DND-41 (cell line): ENCODE measurements at regions not wholly inside any gene's neighbourhood (a gene's known extent, or its start where the extent isn't known, plus 50 kb on each side); places are given as distances from the start of the nearest gene placed in this dataset.

Source experiments
- ATAC-seq: fragments of 200-7000 bp; cut with Tn5 transposase; 3 replicates; pipeline ENCODE4 v1.9.1; 2021; ENCODE audit warnings: low read depth; ENCODE audit not compliant: insufficient read depth
- DNase-seq: peaks from one replicate; pipeline ENCODE4 v3.0.0-alpha.2; 2020
- H2AFZ ChIP-seq: 2 replicates; pipeline ENCODE4 v1.6.0; 2012; ENCODE audit warnings: low read depth, low read length
- H3K27ac ChIP-seq: 2 replicates; pipeline ENCODE4 v1.5.1; 2012; ENCODE audit warnings: low read length, inconsistent platforms
- H3K27me3 ChIP-seq: fragments of 200-600 bp; sonication (generic); 2 replicates; pipeline ENCODE4 v1.6.0; 2012; ENCODE audit warnings: low read length, mild to moderate bottlenecking, inconsistent platforms; ENCODE audit not compliant: insufficient read depth, poor library complexity
- H3K36me3 ChIP-seq: 2 replicates; pipeline ENCODE4 v1.5.1; 2012; ENCODE audit warnings: low read length, inconsistent platforms; ENCODE audit not compliant: insufficient read depth
- H3K4me1 ChIP-seq: 2 replicates; pipeline ENCODE4 v1.5.1; 2012; ENCODE audit warnings: mild to moderate bottlenecking, low read length; ENCODE audit not compliant: insufficient read depth
- H3K4me2 ChIP-seq: 2 replicates; pipeline ENCODE4 v1.6.0; 2012; ENCODE audit warnings: mild to moderate bottlenecking, moderate library complexity, low read length, inconsistent platforms; ENCODE audit not compliant: insufficient read depth
- H3K4me3 ChIP-seq, 2 experiments: fragments of 200-600 bp in 1 of 2; shearing (Covaris generic) in 1 of 2; 2 replicates each; pipeline ENCODE4 v1.5.1; 2012 to 2016; ENCODE audit warnings: inconsistent platforms in 2 of 2, low read length in 2 of 2, mild to moderate bottlenecking in 2 of 2, low read depth in 1 of 2, moderate library complexity in 1 of 2
- H3K79me2 ChIP-seq: 2 replicates; pipeline ENCODE4 v1.6.0; 2012; ENCODE audit warnings: low read length, inconsistent platforms; ENCODE audit not compliant: insufficient read depth
- H3K9ac ChIP-seq: 2 replicates; pipeline ENCODE4 v1.6.0; 2012; ENCODE audit warnings: low read depth, mild to moderate bottlenecking, inconsistent platforms, low read length, moderate library complexity
- H3K9me3 ChIP-seq: 2 replicates; pipeline ENCODE4 v1.5.1; 2012; ENCODE audit warnings: low read length, moderate library complexity, mild to moderate bottlenecking, inconsistent platforms; ENCODE audit not compliant: insufficient read depth, severe bottlenecking
- H4K20me1 ChIP-seq: 2 replicates; pipeline ENCODE4 v1.6.0; 2012; ENCODE audit warnings: low read length; ENCODE audit not compliant: insufficient read depth
- EZH2 ChIP-seq: IDR thresholded peaks from 3 replicates; pipeline ENCODE4 v1.6.1; 2012; ENCODE audit warnings: borderline replicate concordance, low read depth, mild to moderate bottlenecking, moderate library complexity, low read length, inconsistent platforms; ENCODE audit not compliant: severe bottlenecking
- TF ChIP-seq, protein P1 (sequence below): IDR thresholded peaks from 2 replicates; pipeline ENCODE4 v1.5.1; 2012; ENCODE audit warnings: borderline replicate concordance, low read length, moderate library complexity, mild to moderate bottlenecking; ENCODE audit not compliant: poor library complexity, severe bottlenecking; ENCODE audit errors: extremely low read depth

DNA sequence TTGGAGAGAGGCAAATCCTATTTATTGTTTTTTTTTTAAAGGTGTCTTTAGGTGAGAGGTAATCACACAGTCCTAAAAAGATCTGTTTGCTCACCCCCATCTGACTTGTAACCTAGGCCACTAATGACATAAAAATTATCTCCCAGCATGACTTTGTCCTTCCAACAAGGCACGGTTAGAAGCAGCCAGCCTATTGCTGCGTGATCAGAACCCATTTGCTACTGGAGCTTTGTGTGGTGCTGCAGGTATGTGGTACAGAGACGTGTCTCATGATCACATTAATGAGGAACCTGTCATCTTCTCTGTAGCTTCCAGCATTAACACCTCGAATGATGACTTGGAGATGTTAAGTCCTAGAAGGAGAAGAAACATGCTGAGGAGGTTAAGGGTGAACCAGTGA lies 555.8 kb upstream of the TLE4 start:
- H3K9me3 ChIP-seq = no peaks in the 10 kb centered on the region
- no peaks in the 10 kb centered on the region for H4K20me1 ChIP-seq
- H3K27ac ChIP-seq = no peak overlapping the region
- no peak overlapping the region for H3K4me3 ChIP-seq
- H3K36me3 ChIP-seq = no peaks in the 10 kb centered on the region
- no peaks in the 10 kb centered on the region for H3K27me3 ChIP-seq
- H3K79me2 ChIP-seq = no peaks in the 10 kb centered on the region
- no peak for ATAC-seq
- no peak overlapping the region for H3K4me2 ChIP-seq
- H3K4me1 ChIP-seq = no peaks in the 10 kb centered on the region
- H3K9ac ChIP-seq = no peak overlapping the region
- no peak for DNase-seq
- TF ChIP-seq EZH2 = no peak
- TF ChIP-seq, protein P1, sequence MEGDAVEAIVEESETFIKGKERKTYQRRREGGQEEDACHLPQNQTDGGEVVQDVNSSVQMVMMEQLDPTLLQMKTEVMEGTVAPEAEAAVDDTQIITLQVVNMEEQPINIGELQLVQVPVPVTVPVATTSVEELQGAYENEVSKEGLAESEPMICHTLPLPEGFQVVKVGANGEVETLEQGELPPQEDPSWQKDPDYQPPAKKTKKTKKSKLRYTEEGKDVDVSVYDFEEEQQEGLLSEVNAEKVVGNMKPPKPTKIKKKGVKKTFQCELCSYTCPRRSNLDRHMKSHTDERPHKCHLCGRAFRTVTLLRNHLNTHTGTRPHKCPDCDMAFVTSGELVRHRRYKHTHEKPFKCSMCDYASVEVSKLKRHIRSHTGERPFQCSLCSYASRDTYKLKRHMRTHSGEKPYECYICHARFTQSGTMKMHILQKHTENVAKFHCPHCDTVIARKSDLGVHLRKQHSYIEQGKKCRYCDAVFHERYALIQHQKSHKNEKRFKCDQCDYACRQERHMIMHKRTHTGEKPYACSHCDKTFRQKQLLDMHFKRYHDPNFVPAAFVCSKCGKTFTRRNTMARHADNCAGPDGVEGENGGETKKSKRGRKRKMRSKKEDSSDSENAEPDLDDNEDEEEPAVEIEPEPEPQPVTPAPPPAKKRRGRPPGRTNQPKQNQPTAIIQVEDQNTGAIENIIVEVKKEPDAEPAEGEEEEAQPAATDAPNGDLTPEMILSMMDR = no peak
- no peak overlapping the region for H2AFZ ChIP-seq

GRCh38 chr9:79020276-79020675 lies 551.5 kb upstream of the TLE4 start:
- H3K9ac ChIP-seq = no peak overlapping the region
- no peak for TF ChIP-seq EZH2
- H2AFZ ChIP-seq = no peak overlapping the region
- H3K36me3 ChIP-seq = no peaks in the 10 kb centered on the region
- no peaks in the 10 kb centered on the region for H3K4me1 ChIP-seq
- no peaks in the 10 kb centered on the region for H3K27me3 ChIP-seq
- ATAC-seq = no peak
- DNase-seq = no peak
- H3K27ac ChIP-seq = no peak overlapping the region
- H3K4me2 ChIP-seq = no peak overlapping the region
- no peaks in the 10 kb centered on the region for H3K79me2 ChIP-seq
- H4K20me1 ChIP-seq = no peaks in the 10 kb centered on the region
- H3K4me3 ChIP-seq = no peak overlapping the region
- H3K9me3 ChIP-seq = no peaks in the 10 kb centered on the region

- no peaks in the 10 kb centered on the region for H3K9me3 ChIP-seq
- no peak overlapping the region for H3K4me2 ChIP-seq
- H3K27ac ChIP-seq = no peak overlapping the region
- no peaks in the 10 kb centered on the region for H3K79me2 ChIP-seq
- no peaks in the 10 kb centered on the region for H3K4me1 ChIP-seq
- H3K27me3 ChIP-seq = no peaks in the 10 kb centered on the region
- H4K20me1 ChIP-seq = no peaks in the 10 kb centered on the region
- no peak overlapping the region for H3K4me3 ChIP-seq
- TF ChIP-seq EZH2 = no peak
- TF ChIP-seq, protein P1 = no peak
- H3K9ac ChIP-seq = no peak overlapping the region
- ATAC-seq (no peak), DNase-seq (no peak)
- H2AFZ ChIP-seq = no peak overlapping the region
- H3K36me3 ChIP-seq = no peaks in the 10 kb centered on the region
Observed at GRCh38 chr9:79021084-79021483, 550.7 kb upstream of the TLE4 start.

DNA sequence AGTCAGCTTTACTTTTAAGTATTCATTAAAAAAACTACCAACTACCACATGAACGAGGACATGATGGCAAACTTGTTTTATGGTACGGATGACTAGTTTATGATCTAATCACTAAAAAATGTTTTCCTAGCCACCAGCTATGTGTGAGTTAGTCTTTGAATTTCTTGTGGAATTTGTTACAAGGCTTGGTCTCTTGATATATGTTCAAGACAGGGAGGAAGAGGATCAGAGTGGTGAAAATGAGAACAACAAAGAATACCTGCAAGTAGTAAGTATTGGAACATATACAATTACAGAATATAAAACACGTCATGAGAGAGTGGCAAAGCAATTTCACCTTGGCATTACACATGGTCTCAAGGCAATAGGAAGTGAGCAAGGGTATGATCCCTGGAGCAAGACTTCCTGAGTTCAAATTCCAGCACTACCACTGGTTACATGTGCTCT lies 548.6 kb upstream of the TLE4 start:
- Histone ChIP-seq H3K9ac (no peak overlapping the region), H3K27me3 (no peaks in the 10 kb centered on the region), H3K27ac (no peak overlapping the region), H3K79me2 (no peaks in the 10 kb centered on the region), H3K4me2 (no peak overlapping the region), H3K36me3 (no peaks in the 10 kb centered on the region), H4K20me1 (no peaks in the 10 kb centered on the region), H3K4me1 (no peaks in the 10 kb centered on the region), H3K4me3 (no peak overlapping the region), H3K9me3 (no peaks in the 10 kb centered on the region), H2AFZ (no peak overlapping the region)
- DNase-seq (no peak), ATAC-seq (no peak)
- TF ChIP-seq, protein P1 = no peak
- no peak for TF ChIP-seq EZH2
